GM06990 (cell line): ENCODE measurements at regions not wholly inside any gene's neighbourhood (a gene's known extent, or its start where the extent isn't known, plus 50 kb on each side); places are given as distances from the start of the nearest gene placed in this dataset.

Source experiments
- DNase-seq: peaks from one replicate; pipeline ENCODE4 v3.0.0-alpha.2; 2011; ENCODE audit not compliant: insufficient read length; ENCODE audit errors: extremely low read depth
- H3K27me3 ChIP-seq: replicated peaks from 2 replicates; pipeline ENCODE4 v1.6.0; 2011; ENCODE audit warnings: low read length; ENCODE audit not compliant: control insufficient read depth, insufficient read depth
- H3K36me3 ChIP-seq: 2 replicates; pipeline ENCODE4 v1.5.1; 2011; ENCODE audit warnings: low read length; ENCODE audit not compliant: control insufficient read depth, insufficient read depth
- H3K4me3 ChIP-seq: replicated peaks from 2 replicates; pipeline ENCODE4 v1.5.1; 2011; ENCODE audit warnings: low read depth, mild to moderate bottlenecking, control low read depth, low read length
- TF ChIP-seq, protein P1 (sequence below): IDR thresholded peaks from 2 replicates; pipeline ENCODE4 v1.5.1; 2011; ENCODE audit warnings: low read length, control low read depth, mild to moderate bottlenecking, inconsistent platforms; ENCODE audit not compliant: insufficient read depth, poor library complexity, severe bottlenecking

DNA sequence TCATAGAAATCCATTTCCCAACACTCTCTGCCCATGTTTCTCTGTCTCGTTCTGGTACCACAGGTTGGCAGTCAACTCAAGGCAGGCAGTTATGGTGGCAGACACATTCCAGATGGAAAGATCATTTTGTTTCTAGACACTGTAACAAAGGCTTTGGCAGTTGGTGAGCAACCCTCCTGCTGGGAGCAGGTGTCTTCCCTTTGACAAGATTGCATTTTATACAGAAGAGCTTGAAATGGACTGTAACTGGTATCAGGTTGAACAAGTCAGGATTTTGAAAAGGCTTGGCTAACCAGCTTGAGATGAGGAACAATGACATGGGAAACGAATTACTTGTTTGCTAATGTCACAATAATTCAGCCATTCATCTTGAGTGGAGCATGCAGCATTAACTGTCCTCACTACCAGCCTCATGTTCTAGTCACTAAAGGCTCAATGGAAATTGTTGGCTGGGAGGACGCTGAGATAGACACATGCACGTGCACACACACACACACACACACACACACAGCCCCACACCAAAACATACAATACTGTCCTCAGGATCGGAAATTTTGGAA, 170.0 kb downstream of the SEMA6D start:
- Histone ChIP-seq H3K27me3 (no peaks in the 10 kb centered on the region), H3K4me3 (no peak overlapping the region), H3K36me3 (no peaks in the 10 kb centered on the region)
- DNase-seq, result no peak
- TF ChIP-seq, protein P1, sequence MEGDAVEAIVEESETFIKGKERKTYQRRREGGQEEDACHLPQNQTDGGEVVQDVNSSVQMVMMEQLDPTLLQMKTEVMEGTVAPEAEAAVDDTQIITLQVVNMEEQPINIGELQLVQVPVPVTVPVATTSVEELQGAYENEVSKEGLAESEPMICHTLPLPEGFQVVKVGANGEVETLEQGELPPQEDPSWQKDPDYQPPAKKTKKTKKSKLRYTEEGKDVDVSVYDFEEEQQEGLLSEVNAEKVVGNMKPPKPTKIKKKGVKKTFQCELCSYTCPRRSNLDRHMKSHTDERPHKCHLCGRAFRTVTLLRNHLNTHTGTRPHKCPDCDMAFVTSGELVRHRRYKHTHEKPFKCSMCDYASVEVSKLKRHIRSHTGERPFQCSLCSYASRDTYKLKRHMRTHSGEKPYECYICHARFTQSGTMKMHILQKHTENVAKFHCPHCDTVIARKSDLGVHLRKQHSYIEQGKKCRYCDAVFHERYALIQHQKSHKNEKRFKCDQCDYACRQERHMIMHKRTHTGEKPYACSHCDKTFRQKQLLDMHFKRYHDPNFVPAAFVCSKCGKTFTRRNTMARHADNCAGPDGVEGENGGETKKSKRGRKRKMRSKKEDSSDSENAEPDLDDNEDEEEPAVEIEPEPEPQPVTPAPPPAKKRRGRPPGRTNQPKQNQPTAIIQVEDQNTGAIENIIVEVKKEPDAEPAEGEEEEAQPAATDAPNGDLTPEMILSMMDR, result no peak

DNA sequence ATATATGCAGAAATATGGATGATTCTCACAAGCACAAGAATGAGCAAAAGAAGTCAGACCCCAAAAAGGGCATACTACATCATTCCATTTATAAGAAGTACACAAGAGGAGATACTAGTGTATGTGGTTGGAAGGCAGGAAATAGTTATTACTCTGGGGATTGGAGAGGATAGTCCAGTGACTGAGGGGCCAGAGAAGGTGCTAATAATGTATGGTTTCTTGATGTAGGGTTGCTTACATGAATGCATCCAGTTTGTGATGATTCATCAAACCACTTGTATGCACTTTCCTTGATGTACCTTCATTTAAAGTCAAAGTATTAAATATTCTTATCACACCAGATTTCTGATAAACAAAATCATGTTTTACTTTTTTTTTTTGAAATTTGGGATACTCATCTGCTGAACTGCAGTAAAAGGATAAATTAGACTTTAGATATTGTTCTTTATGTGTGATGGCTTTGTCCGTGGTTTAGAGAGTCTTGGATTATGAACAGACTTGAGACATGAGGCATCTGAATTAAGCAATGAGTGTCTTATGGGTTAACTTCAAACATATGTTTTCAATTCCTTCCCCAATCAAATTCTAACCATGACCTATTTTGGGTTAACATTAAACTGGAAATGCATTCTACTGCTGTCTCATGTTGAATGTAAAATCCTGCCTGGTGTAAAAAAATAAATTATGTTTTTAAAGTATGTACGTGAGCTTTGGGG, 171.2 kb downstream of the SEMA6D start:
- DNase-seq, result no peak

DNA sequence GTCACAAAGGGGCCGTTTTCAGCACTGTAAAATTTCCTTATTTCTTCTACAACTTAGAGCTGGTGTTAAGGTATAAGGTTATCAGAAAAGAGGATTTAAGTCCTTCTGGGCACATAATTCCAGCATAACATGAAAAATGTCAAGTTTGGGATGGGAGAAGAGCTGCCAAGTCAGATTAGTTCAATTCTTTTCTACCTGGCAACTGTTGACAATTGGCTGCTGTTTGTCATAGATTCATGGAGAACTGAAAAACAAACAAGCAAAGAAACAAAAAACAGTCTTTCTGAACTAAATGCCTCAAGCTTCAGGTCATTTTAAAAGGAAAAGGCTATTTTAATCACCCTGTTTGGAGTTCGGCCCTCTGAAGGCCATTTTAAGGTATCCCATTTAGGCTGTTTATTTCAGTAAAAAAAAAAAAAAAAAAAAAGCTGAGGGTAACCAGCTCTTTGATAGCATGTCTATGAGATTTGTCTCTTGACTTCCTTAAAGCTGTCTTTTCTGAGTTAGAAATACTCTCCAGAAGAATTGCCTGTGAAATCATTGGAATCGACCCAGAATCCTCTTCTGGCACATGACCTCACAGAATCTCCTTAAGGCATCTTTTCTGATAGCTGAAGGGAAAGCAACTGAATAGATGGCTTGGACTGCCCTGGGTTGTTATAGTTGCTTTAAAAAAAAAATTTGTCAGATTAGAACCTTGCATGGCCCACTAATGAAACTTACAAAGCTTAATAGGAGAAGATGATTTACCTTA, 173.3 kb downstream of the SEMA6D start:
- H3K4me3 ChIP-seq, result no peak overlapping the region
- TF ChIP-seq, protein P1, result no peak
- H3K36me3 ChIP-seq, result no peaks in the 10 kb centered on the region
- DNase-seq, result no peak
- no peaks in the 10 kb centered on the region for H3K27me3 ChIP-seq

More for the DNA sequence above, 171.2 kb downstream of the SEMA6D start:
- Histone ChIP-seq H3K27me3 (no peaks in the 10 kb centered on the region), H3K4me3 (no peak overlapping the region), H3K36me3 (no peaks in the 10 kb centered on the region)
- TF ChIP-seq, protein P1, result no peak

DNA sequence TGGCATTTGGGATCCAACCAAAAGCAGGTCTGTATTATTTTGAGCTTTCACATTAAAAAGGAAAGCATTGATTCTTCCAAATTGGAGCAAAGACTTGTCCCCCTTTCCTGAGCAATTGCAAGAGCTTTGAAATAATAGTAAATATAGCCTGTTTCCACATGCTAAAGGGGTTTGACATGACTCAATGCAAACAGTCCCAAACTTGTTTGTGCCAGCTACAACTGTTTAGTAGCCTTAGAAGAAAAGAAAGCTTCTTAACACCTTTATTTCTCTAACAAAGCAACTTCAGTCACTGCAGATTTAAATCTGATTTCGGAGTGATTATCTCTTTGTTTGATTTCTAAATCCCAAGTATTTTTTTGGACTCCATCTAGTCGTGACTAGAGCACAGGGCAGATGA, 180.2 kb downstream of the SEMA6D start:
- H3K4me3 ChIP-seq, result no peak overlapping the region
- no peak for DNase-seq
- TF ChIP-seq, protein P1, result no peak
- H3K27me3 ChIP-seq, result no peaks in the 10 kb centered on the region
- H3K36me3 ChIP-seq, result no peaks in the 10 kb centered on the region

DNA sequence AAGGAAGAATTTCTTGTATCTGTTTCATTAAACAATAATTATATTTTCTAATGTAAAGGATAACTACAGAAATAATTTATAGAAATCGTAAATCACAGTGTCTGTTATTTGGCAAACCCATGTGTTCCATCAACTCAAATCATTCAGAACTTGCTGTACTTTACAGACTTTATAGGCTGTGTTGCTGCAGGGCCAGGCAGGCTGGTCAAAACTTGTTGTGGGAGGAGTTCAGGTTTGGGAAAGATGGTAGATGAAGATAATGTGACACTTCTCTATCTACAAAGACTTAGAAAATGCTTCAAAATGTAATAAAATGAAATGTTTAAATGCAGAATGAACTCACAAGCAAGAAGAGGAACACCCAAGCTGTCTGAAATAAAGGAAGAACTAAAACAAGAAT, 183.4 kb downstream of the SEMA6D start:
- Histone ChIP-seq H3K27me3 (no peaks in the 10 kb centered on the region), H3K36me3 (no peaks in the 10 kb centered on the region), H3K4me3 (no peak overlapping the region)
- no peak for DNase-seq
- TF ChIP-seq, protein P1, result no peak
